H9 (cell line): ENCODE measurements at regions not wholly inside any gene's neighbourhood (a gene's known extent, or its start where the extent isn't known, plus 50 kb on each side); places are given as distances from the start of the nearest gene placed in this dataset.

Experiments used
- DNase-seq: peaks from one replicate; pipeline ENCODE4 v3.0.0-alpha.2; 2017
- H2AFZ ChIP-seq: one replicate; pipeline ENCODE4 v1.6.1; 2013; ENCODE audit warnings: mild to moderate bottlenecking, low read length, control low read depth, moderate library complexity
- H2AK5ac ChIP-seq: 2 replicates; pipeline ENCODE4 v1.6.1; 2013; ENCODE audit warnings: low read length, control low read depth, mixed read lengths; ENCODE audit not compliant: insufficient read length
- H2BK120ac ChIP-seq: one replicate; pipeline ENCODE4 v1.6.1; 2013; ENCODE audit warnings: low read depth, mild to moderate bottlenecking, low read length, control low read depth, inconsistent platforms; ENCODE audit not compliant: poor library complexity, severe bottlenecking
- H2BK12ac ChIP-seq: 2 replicates; pipeline ENCODE4 v1.6.1; 2013; ENCODE audit warnings: low read length, control low read depth, mixed read lengths, low read depth; ENCODE audit not compliant: insufficient read length
- H2BK15ac ChIP-seq: 2 replicates; pipeline ENCODE4 v1.6.1; 2013; ENCODE audit warnings: low read depth, low read length, control low read depth
- H2BK20ac ChIP-seq: one replicate; pipeline ENCODE4 v1.6.1; 2013; ENCODE audit warnings: low read depth, mild to moderate bottlenecking, low read length, control low read depth, inconsistent platforms; ENCODE audit not compliant: poor library complexity, severe bottlenecking
- H2BK5ac ChIP-seq: 2 replicates; pipeline ENCODE4 v1.6.1; 2013; ENCODE audit warnings: low read length, control low read depth, mixed read lengths; ENCODE audit not compliant: insufficient read length
- H3K14ac ChIP-seq: 2 replicates; pipeline ENCODE4 v1.6.1; 2013; ENCODE audit warnings: low read length, control low read depth; ENCODE audit not compliant: insufficient read depth
- H3K18ac ChIP-seq: 2 replicates; pipeline ENCODE4 v1.6.1; 2013; ENCODE audit warnings: low read depth, mild to moderate bottlenecking, mixed read lengths, low read length, control low read depth; ENCODE audit not compliant: insufficient read length
- H3K23ac ChIP-seq: 2 replicates; pipeline ENCODE4 v1.6.1; 2013; ENCODE audit warnings: low read length, control low read depth, mixed read lengths, low read depth; ENCODE audit not compliant: insufficient read length
- H3K23me2 ChIP-seq: 2 replicates; pipeline ENCODE4 v1.6.1; 2013; ENCODE audit warnings: low read depth, mild to moderate bottlenecking, mixed read lengths, low read length, control low read depth; ENCODE audit not compliant: insufficient read length, poor library complexity, severe bottlenecking
- H3K27ac ChIP-seq: 2 replicates; pipeline ENCODE4 v1.5.1; 2013; ENCODE audit warnings: low read length, control low read depth, mixed read lengths, low read depth; ENCODE audit not compliant: insufficient read length
- H3K27me3 ChIP-seq: 2 replicates; pipeline ENCODE4 v1.6.1; 2013; ENCODE audit warnings: low read length, control low read depth, inconsistent platforms; ENCODE audit not compliant: insufficient read depth
- H3K4ac ChIP-seq: 2 replicates; pipeline ENCODE4 v1.6.1; 2013; ENCODE audit warnings: low read depth, mild to moderate bottlenecking, control low read depth, inconsistent platforms, low read length, moderate library complexity
- H3K4me1 ChIP-seq: 2 replicates; pipeline ENCODE4 v1.6.1; 2013; ENCODE audit warnings: low read length, control low read depth, inconsistent platforms; ENCODE audit not compliant: insufficient read depth
- H3K4me2 ChIP-seq: 2 replicates; pipeline ENCODE4 v1.6.1; 2013; ENCODE audit warnings: low read length, control low read depth, mixed read lengths; ENCODE audit not compliant: insufficient read length, insufficient read depth
- H3K56ac ChIP-seq: 2 replicates; pipeline ENCODE4 v1.6.1; 2013; ENCODE audit warnings: low read depth, mild to moderate bottlenecking, mixed read lengths, low read length, control low read depth; ENCODE audit not compliant: insufficient read length
- H3K79me1 ChIP-seq: 2 replicates; pipeline ENCODE4 v1.6.1; 2013; ENCODE audit warnings: low read depth, mild to moderate bottlenecking, moderate library complexity, low read length, control low read depth, inconsistent platforms; ENCODE audit not compliant: insufficient read depth, poor library complexity, severe bottlenecking
- H3K79me2 ChIP-seq: 2 replicates; pipeline ENCODE4 v1.6.1; 2013; ENCODE audit warnings: low read length, control low read depth, inconsistent platforms; ENCODE audit not compliant: insufficient read depth
- H3K9ac ChIP-seq: 2 replicates; pipeline ENCODE4 v1.6.1; 2013; ENCODE audit warnings: low read length, control low read depth, mixed read lengths; ENCODE audit not compliant: insufficient read length; ENCODE audit errors: extremely low read depth
- H3K9me3 ChIP-seq: one replicate; pipeline ENCODE4 v1.6.1; 2013; ENCODE audit warnings: low read depth, low read length, inconsistent platforms; ENCODE audit not compliant: control insufficient read depth
- H3T11ph ChIP-seq: one replicate; pipeline ENCODE4 v1.6.1; 2013; ENCODE audit warnings: mild to moderate bottlenecking, low read length, control low read depth, inconsistent platforms
- H4K20me1 ChIP-seq: one replicate; pipeline ENCODE4 v1.6.1; 2013; ENCODE audit not compliant: control insufficient read depth, insufficient read length, insufficient read depth
- H4K5ac ChIP-seq: 2 replicates; pipeline ENCODE4 v1.6.1; 2013; ENCODE audit warnings: low read depth, mild to moderate bottlenecking, mixed read lengths, low read length, control low read depth; ENCODE audit not compliant: insufficient read length
- H4K8ac ChIP-seq: replicated peaks from 2 replicates; pipeline ENCODE4 v1.6.1; 2013; ENCODE audit warnings: low read length, control low read depth, mixed read lengths, low read depth; ENCODE audit not compliant: insufficient read length
- H4K91ac ChIP-seq: 2 replicates; pipeline ENCODE4 v1.6.1; 2013; ENCODE audit warnings: low read depth, mild to moderate bottlenecking, moderate library complexity, mixed read lengths, low read length, control low read depth; ENCODE audit not compliant: insufficient read length
- H3K27ac Mint-ChIP-seq, 3 experiments: 2 replicates in 2 of 3; 3 replicates in 1 of 3; pipeline ENCODE4 v1.8.0; 2020 to 2021; ENCODE audit warnings: mixed read lengths in 3 of 3, mild to moderate bottlenecking in 1 of 3, moderate library complexity in 1 of 3
- H3K27me3 Mint-ChIP-seq: 2 replicates; pipeline ENCODE4 v1.8.0; 2021; ENCODE audit warnings: low read depth, mild to moderate bottlenecking, moderate library complexity, mixed read lengths
- H3K36me3 Mint-ChIP-seq, 3 experiments: 2 replicates in 2 of 3; 3 replicates in 1 of 3; pipeline ENCODE4 v1.8.0; 2020 to 2021; ENCODE audit warnings: low read depth in 3 of 3, mixed read lengths in 3 of 3; ENCODE audit not compliant: insufficient read depth in 1 of 3
- H3K4me1 Mint-ChIP-seq, 2 experiments: 2 replicates each; pipeline ENCODE4 v1.8.0; 2020; ENCODE audit warnings: mixed read lengths in 2 of 2
- H3K4me3 Mint-ChIP-seq, 2 experiments: 2 replicates in 1 of 2; 3 replicates in 1 of 2; pipeline ENCODE4 v1.8.0; 2020 to 2021; ENCODE audit warnings: mild to moderate bottlenecking in 2 of 2, mixed read lengths in 2 of 2, moderate library complexity in 1 of 2
- H3K9me3 Mint-ChIP-seq, 2 experiments: 2 replicates in 1 of 2; 3 replicates in 1 of 2; pipeline ENCODE4 v1.8.0; 2020; ENCODE audit warnings: mild to moderate bottlenecking in 2 of 2, mixed read lengths in 2 of 2, moderate library complexity in 1 of 2
- WGBS: extraction: QIAGEN DNeasy Blood & Tissue Kit; methylation state at CpG from one replicate; pipeline ENCODE4 v1.1.7; 2013; ENCODE audit warnings: missing lambda C conversion rate, low lambda C conversion rate, mixed read lengths; ENCODE audit not compliant: insufficient read length; ENCODE audit errors: extremely low coverage; 5-methylcytosine and 5-hydroxymethylcytosine counted together
- TF ChIP-seq, protein P1 (sequence below): fragments of 200-600 bp; sonication (generic); conservative IDR thresholded peaks from 3 replicates; pipeline ENCODE4 v1.8.0; 2021; ENCODE audit warnings: antibody characterized with exemption, mild to moderate bottlenecking

DNA sequence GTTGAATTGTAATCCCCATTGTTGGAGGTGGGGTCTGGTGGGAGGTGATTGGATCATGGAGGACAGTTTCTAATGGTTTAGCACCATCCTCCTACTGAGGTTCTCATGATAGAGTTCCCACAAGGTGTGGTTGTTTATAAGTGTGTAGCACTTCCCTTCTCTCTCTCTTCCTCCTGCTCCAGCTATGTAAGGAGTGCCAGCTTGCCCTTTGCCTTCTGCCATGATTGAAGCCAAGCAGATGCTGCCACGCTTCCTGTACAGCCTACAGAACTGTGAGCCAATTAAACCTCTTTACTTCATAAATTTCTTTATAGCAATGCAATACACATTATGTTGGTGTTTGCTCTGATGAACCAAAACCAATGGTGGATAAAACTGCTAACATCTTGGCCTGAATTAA, 238.2 kb downstream of the EFNB2 start:
- no peaks in the 10 kb centered on the region for H3K4me1 ChIP-seq
- Mint-ChIP-seq H3K4me3 (no peak overlapping the region), H3K27me3 (peaks cover 2% of the 10 kb centered on the region; the same call in 1 of the 2 replicates), H3K9me3 (peaks cover 19 to 27% of the 10 kb centered on the region in 2 experiments), H3K4me1 (peaks cover 12% of the 10 kb centered on the region in 2 experiments), H3K27ac (no peak overlapping the region), H3K36me3 (peaks cover 14 to 33% (median 18%) of the 10 kb centered on the region in 3 experiments; a peak in 6 of 7 replicates)
- no peaks in the 10 kb centered on the region for H3K9me3 ChIP-seq
- TF ChIP-seq, protein P1, sequence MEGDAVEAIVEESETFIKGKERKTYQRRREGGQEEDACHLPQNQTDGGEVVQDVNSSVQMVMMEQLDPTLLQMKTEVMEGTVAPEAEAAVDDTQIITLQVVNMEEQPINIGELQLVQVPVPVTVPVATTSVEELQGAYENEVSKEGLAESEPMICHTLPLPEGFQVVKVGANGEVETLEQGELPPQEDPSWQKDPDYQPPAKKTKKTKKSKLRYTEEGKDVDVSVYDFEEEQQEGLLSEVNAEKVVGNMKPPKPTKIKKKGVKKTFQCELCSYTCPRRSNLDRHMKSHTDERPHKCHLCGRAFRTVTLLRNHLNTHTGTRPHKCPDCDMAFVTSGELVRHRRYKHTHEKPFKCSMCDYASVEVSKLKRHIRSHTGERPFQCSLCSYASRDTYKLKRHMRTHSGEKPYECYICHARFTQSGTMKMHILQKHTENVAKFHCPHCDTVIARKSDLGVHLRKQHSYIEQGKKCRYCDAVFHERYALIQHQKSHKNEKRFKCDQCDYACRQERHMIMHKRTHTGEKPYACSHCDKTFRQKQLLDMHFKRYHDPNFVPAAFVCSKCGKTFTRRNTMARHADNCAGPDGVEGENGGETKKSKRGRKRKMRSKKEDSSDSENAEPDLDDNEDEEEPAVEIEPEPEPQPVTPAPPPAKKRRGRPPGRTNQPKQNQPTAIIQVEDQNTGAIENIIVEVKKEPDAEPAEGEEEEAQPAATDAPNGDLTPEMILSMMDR: no peak
- H3K14ac ChIP-seq: no peak overlapping the region
- no peak overlapping the region for H2AFZ ChIP-seq
- no peak overlapping the region for H3T11ph ChIP-seq
- H4K20me1 ChIP-seq: no peaks in the 10 kb centered on the region
- H4K8ac ChIP-seq: no peak overlapping the region
- H2BK120ac ChIP-seq: no peak overlapping the region
- H4K91ac ChIP-seq: no peak overlapping the region
- H3K79me2 ChIP-seq: no peaks in the 10 kb centered on the region
- no peak overlapping the region for H3K27ac ChIP-seq
- no peak overlapping the region for H3K4ac ChIP-seq
- no peak overlapping the region for H3K9ac ChIP-seq
- no peak overlapping the region for H3K4me2 ChIP-seq
- no peak overlapping the region for H2BK5ac ChIP-seq
- H3K56ac ChIP-seq: no peak overlapping the region
- DNase-seq: no peak
- no peak overlapping the region for H3K18ac ChIP-seq
- H3K79me1 ChIP-seq: no peaks in the 10 kb centered on the region
- H2BK15ac ChIP-seq: no peak overlapping the region
- H2BK20ac ChIP-seq: no peak overlapping the region
- no peak overlapping the region for H2BK12ac ChIP-seq
- no peaks in the 10 kb centered on the region for H3K23me2 ChIP-seq
- no peak overlapping the region for H2AK5ac ChIP-seq
- no CpG with 5 or more reads among the region's 1 CpG for WGBS
- no peak overlapping the region for H3K23ac ChIP-seq
- H4K5ac ChIP-seq: no peak overlapping the region
- H3K27me3 ChIP-seq: no peaks in the 10 kb centered on the region
